ENCODE measurements at regions not wholly inside any gene's neighbourhood (a gene's known extent, or its start where the extent isn't known, plus 50 kb on each side); places are given as distances from the start of the nearest gene placed in this dataset.

- no peak for TF ChIP-seq CTCF (conservative IDR thresholded peaks at IDR 0.05)
- TF ChIP-seq EZH2 (IDR thresholded peaks at IDR 0.05; ENCODE audit: low read depth) = no peak
These were observed 1343.6 kb downstream of the TP53TG3F start for GRCh38 chr16:34802848-34803599.
